A549 (cell line): ENCODE measurements at regions not wholly inside any gene's neighbourhood (a gene's known extent, or its start where the extent isn't known, plus 50 kb on each side); places are given as distances from the start of the nearest gene placed in this dataset.

Experiments
- CHD2 ChIP-seq: fragments of 150-350 bp; IDR thresholded peaks from 2 replicates; pipeline ENCODE4 v1.6.1; 2014; ENCODE audit warnings: low read length; ENCODE audit not compliant: partially characterized antibody
- CTCF ChIP-seq: fragments of >200 bp; sonication (Bioruptor Twin); formaldehyde crosslinking; IDR thresholded peaks from 3 replicates; pipeline ENCODE4 v1.5.1; 2016
- FOSB ChIP-seq: fragments of 250-450 bp; sonication (Bioruptor Pico); IDR thresholded peaks from 2 replicates; pipeline ENCODE4 v1.5.0; 2020; ENCODE audit warnings: mild to moderate bottlenecking, moderate library complexity
- HOXB13 ChIP-seq: fragments of 250-450 bp; sonication (Bioruptor Pico); IDR thresholded peaks from 2 replicates; pipeline ENCODE4 v1.5.0; 2020; ENCODE audit warnings: low read depth, mild to moderate bottlenecking, moderate library complexity
- NR3C1 ChIP-seq: fragments of >200 bp; sonication (Bioruptor Twin); formaldehyde crosslinking; IDR thresholded peaks from 3 replicates; pipeline ENCODE4 v1.6.1; 2017
- POLR2A ChIP-seq: IDR thresholded peaks from 2 replicates; pipeline ENCODE4 v1.6.1; 2012; ENCODE audit warnings: mild to moderate bottlenecking, low read length
- POLR2AphosphoS2 ChIP-seq: conservative IDR thresholded peaks from 2 replicates; pipeline ENCODE4 v1.6.1; 2012; ENCODE audit warnings: low read length, improper control_type of control experiment, inconsistent platforms
- RARB ChIP-seq: fragments of 250-450 bp; sonication (Bioruptor Pico); IDR thresholded peaks from 2 replicates; pipeline ENCODE4 v1.8.0; 2021; ENCODE audit warnings: mild to moderate bottlenecking, moderate library complexity
- TFCP2L1 ChIP-seq: fragments of 250-450 bp; sonication (Bioruptor Pico); IDR thresholded peaks from 2 replicates; pipeline ENCODE4 v1.5.0; 2021; ENCODE audit warnings: mild to moderate bottlenecking
- TF ChIP-seq, protein P1 (sequence below): IDR thresholded peaks from 2 replicates; pipeline ENCODE4 v1.6.1; 2012
- TF ChIP-seq, protein P2 (sequence below): fragments of 450-650 bp; IDR thresholded peaks from 2 replicates; pipeline ENCODE4 v1.6.1; 2014; ENCODE audit warnings: antibody characterized with exemption

DNA sequence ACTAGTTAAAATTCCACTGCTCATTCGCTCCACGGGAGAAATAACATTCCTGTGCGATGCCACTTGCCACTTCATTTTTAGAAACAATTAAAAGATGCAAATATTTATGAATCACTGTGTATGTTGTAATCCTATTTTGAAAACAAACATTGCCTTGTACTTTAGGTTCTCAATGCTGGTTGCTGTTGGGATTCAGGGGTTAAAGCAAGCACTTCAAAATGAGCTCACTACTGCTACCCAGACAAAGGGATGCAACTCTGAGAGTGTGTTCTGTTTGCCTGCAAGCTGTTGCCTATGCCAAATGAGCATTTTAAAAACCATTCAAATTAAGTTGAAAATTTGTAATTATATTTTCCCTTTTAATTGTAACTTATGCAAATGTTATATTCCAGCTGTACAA is 87.5 kb downstream of the RWDD3 start:
- TF ChIP-seq CTCF = no peak
- TF ChIP-seq CHD2 = no peak
- no peak for TF ChIP-seq FOSB (CRISPR knock-in tag)
- TF ChIP-seq, protein P1, sequence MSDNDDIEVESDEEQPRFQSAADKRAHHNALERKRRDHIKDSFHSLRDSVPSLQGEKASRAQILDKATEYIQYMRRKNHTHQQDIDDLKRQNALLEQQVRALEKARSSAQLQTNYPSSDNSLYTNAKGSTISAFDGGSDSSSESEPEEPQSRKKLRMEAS = no peak
- TF ChIP-seq NR3C1 = no peak
- TF ChIP-seq POLR2A = no peak
- TF ChIP-seq POLR2AphosphoS2 = no peak
- TF ChIP-seq, protein P2, sequence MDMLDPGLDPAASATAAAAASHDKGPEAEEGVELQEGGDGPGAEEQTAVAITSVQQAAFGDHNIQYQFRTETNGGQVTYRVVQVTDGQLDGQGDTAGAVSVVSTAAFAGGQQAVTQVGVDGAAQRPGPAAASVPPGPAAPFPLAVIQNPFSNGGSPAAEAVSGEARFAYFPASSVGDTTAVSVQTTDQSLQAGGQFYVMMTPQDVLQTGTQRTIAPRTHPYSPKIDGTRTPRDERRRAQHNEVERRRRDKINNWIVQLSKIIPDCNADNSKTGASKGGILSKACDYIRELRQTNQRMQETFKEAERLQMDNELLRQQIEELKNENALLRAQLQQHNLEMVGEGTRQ = no peak
- no peak for TF ChIP-seq RARB (CRISPR knock-in tag)
- TF ChIP-seq TFCP2L1 = no peak
- TF ChIP-seq HOXB13 (CRISPR knock-in tag) = no peak
